ENCODE measurements at regions not wholly inside any gene's neighbourhood (a gene's known extent, or its start where the extent isn't known, plus 50 kb on each side); places are given as distances from the start of the nearest gene placed in this dataset.

DNA sequence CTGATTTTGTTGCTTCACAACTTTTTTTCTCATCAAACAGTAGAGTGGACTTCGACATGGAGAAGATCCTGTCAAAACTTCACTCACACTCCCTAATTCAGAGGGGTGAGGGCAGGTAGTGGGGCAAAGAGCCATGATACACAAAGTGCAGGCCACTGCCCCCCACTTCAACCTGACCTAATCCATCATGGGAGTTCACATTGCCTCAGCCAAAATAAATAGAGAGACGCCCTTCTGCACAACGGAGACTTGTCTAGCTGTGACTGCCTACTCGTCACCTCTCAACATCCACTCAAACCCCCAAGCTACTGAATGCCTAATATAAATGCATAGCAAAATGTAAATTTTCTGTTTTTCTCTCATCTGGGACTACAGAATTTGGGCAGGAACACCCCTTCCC, 213.2 kb downstream of the PMP22 start:
- TF ChIP-seq, protein P1, sequence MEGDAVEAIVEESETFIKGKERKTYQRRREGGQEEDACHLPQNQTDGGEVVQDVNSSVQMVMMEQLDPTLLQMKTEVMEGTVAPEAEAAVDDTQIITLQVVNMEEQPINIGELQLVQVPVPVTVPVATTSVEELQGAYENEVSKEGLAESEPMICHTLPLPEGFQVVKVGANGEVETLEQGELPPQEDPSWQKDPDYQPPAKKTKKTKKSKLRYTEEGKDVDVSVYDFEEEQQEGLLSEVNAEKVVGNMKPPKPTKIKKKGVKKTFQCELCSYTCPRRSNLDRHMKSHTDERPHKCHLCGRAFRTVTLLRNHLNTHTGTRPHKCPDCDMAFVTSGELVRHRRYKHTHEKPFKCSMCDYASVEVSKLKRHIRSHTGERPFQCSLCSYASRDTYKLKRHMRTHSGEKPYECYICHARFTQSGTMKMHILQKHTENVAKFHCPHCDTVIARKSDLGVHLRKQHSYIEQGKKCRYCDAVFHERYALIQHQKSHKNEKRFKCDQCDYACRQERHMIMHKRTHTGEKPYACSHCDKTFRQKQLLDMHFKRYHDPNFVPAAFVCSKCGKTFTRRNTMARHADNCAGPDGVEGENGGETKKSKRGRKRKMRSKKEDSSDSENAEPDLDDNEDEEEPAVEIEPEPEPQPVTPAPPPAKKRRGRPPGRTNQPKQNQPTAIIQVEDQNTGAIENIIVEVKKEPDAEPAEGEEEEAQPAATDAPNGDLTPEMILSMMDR (IDR thresholded peaks at IDR 0.05 in 2 of 3, conservative IDR thresholded peaks at IDR 0.05 in 1 of 3; ENCODE audit: borderline replicate concordance in 1 of 3, insufficient read depth in 1 of 3, low read depth in 2 of 3, low read length in 2 of 3): no peak
- TF ChIP-seq SP1 (IDR thresholded peaks at IDR 0.05; ENCODE audit: low read depth): no peak
- TF ChIP-seq EZH2 (IDR thresholded peaks at IDR 0.05): no peak
- TF ChIP-seq, protein P2, sequence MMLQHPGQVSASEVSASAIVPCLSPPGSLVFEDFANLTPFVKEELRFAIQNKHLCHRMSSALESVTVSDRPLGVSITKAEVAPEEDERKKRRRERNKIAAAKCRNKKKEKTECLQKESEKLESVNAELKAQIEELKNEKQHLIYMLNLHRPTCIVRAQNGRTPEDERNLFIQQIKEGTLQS (IDR thresholded peaks at IDR 0.05): no peak
- no peak for TF ChIP-seq FOSL1 (IDR thresholded peaks at IDR 0.05; ENCODE audit: low read depth)
- TF ChIP-seq POLR2A (IDR thresholded peaks at IDR 0.05; ENCODE audit: borderline replicate concordance, extremely low read depth, insufficient read depth, insufficient read length): no peak
- TF ChIP-seq SRF (IDR thresholded peaks at IDR 0.05; ENCODE audit: low read depth): no peak
- TF ChIP-seq TCF7L2 (IDR thresholded peaks at IDR 0.05; ENCODE audit: borderline replicate concordance, extremely low read depth, insufficient read depth, insufficient read length): no peak
- TF ChIP-seq ZNF274 (IDR thresholded peaks at IDR 0.05; ENCODE audit: low read depth, low read length): no peak
- no peak for TF ChIP-seq EZH2phosphoT487 (IDR thresholded peaks at IDR 0.05; ENCODE audit: borderline replicate concordance)
- no peak for TF ChIP-seq YY1 (IDR thresholded peaks at IDR 0.05; ENCODE audit: extremely low read depth, insufficient replicate concordance, low read depth, low read length)
- TF ChIP-seq EGR1 (IDR thresholded peaks at IDR 0.05; ENCODE audit: low read depth): no peak
- TF ChIP-seq, protein P3, sequence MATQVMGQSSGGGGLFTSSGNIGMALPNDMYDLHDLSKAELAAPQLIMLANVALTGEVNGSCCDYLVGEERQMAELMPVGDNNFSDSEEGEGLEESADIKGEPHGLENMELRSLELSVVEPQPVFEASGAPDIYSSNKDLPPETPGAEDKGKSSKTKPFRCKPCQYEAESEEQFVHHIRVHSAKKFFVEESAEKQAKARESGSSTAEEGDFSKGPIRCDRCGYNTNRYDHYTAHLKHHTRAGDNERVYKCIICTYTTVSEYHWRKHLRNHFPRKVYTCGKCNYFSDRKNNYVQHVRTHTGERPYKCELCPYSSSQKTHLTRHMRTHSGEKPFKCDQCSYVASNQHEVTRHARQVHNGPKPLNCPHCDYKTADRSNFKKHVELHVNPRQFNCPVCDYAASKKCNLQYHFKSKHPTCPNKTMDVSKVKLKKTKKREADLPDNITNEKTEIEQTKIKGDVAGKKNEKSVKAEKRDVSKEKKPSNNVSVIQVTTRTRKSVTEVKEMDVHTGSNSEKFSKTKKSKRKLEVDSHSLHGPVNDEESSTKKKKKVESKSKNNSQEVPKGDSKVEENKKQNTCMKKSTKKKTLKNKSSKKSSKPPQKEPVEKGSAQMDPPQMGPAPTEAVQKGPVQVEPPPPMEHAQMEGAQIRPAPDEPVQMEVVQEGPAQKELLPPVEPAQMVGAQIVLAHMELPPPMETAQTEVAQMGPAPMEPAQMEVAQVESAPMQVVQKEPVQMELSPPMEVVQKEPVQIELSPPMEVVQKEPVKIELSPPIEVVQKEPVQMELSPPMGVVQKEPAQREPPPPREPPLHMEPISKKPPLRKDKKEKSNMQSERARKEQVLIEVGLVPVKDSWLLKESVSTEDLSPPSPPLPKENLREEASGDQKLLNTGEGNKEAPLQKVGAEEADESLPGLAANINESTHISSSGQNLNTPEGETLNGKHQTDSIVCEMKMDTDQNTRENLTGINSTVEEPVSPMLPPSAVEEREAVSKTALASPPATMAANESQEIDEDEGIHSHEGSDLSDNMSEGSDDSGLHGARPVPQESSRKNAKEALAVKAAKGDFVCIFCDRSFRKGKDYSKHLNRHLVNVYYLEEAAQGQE (IDR thresholded peaks at IDR 0.05; ENCODE audit: low read depth): no peak
- no peak for TF ChIP-seq POLR2AphosphoS5 (IDR thresholded peaks at IDR 0.05; ENCODE audit: low read depth, low read length)
- TF ChIP-seq ZFX (IDR thresholded peaks at IDR 0.05): no peak
- TF ChIP-seq, protein P4, sequence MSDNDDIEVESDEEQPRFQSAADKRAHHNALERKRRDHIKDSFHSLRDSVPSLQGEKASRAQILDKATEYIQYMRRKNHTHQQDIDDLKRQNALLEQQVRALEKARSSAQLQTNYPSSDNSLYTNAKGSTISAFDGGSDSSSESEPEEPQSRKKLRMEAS (IDR thresholded peaks at IDR 0.05): no peak
- TF ChIP-seq CEBPB (IDR thresholded peaks at IDR 0.05; ENCODE audit: low read depth): no peak
- TF ChIP-seq SIN3A (IDR thresholded peaks at IDR 0.05; ENCODE audit: low read depth): no peak
- TF ChIP-seq JUND (IDR thresholded peaks at IDR 0.05): no peak
- TF ChIP-seq ELF1 (IDR thresholded peaks at IDR 0.05; ENCODE audit: borderline replicate concordance, low read depth): no peak
- H2AFZ ChIP-seq (ENCODE audit: low read depth, low read length, poor library complexity, severe bottlenecking): no peak overlapping the region
- no peak overlapping the region for H3K4me2 ChIP-seq (ENCODE audit: low read length)
- H3K9me2 ChIP-seq (ENCODE audit: insufficient read depth): no peaks in the 10 kb centered on the region
- ATAC-seq: no peak
- H3K27ac ChIP-seq (ENCODE audit: low read depth, low read length): no peak overlapping the region
- peaks cover 26% of the 10 kb centered on the region for H3K27me3 ChIP-seq (ENCODE audit: insufficient read depth, low read length)
- H3K36me3 ChIP-seq (ENCODE audit: control insufficient read depth in 1 of 2, insufficient read depth in 2 of 2, low read length in 2 of 2): no peaks in the 10 kb centered on the region
- DNase-seq (ENCODE audit: low read depth, low spot score): no peak
- ChIA-PET RAD21 (ENCODE audit: low non-redundant PET in 1 of 2, low total read pairs in 2 of 2, uncharacterized antibody in 2 of 2, unreplicated experiment in 2 of 2) (no interaction called here), POLR2A (no interaction called here), CTCF (no interaction called here)
- H3K9me3 ChIP-seq (ENCODE audit: control insufficient read depth in 1 of 2, insufficient read depth in 1 of 2, low read depth in 1 of 2, low read length in 2 of 2): no peaks in the 10 kb centered on the region
- H3K4me1 ChIP-seq (ENCODE audit: control insufficient read depth in 1 of 2, insufficient read depth in 2 of 2, low read length in 2 of 2): no peaks in the 10 kb centered on the region
- intact Hi-C loops (cut with micrococcal nuclease): no loop called here
- H3K79me2 ChIP-seq (ENCODE audit: insufficient read depth, low read length): no peaks in the 10 kb centered on the region
- H4K20me1 ChIP-seq (ENCODE audit: insufficient read depth): no peaks in the 10 kb centered on the region
- H3K4me3 ChIP-seq (replicated peaks in 1 of 2; ENCODE audit: low read depth in 1 of 2, low read length in 2 of 2): no peak overlapping the region
- BruUV-seq (replicated peaks): no TSS peak
- no peak overlapping the region for H3K9ac ChIP-seq (ENCODE audit: low read length)
